ENCODE measurements at regions not wholly inside any gene's neighbourhood (a gene's known extent, or its start where the extent isn't known, plus 50 kb on each side); places are given as distances from the start of the nearest gene placed in this dataset.
"Not testable (repeated sequence)": the region's sequence is repeated elsewhere in the genome, so short reads cannot be mapped to it uniquely, and the experiment has no call there.

GRCh38 chr11:71721840-71722239, 111.2 kb upstream of the DEFB108B start:
- DNase-seq (ENCODE audit: low spot score) = not testable (repeated sequence)

DNA sequence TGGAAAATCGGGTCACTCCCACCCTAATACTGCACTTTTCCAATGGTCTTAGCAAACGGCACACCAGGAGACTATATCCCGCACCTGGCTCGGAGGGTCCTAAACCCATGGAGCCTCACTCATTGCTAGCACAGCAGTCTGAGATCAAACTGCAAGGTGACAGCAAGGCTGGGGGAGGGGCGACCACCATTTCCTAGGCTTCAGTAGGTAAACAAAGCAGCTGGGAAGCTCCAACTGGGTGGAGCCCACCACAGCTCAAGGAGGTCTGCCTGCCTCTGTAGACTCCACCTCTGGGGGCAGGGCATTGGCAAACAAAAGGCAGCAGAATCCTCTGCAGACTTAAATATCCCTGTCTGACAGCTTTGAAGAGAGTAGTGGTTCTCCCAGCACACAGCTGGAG, 109.0 kb upstream of the DEFB108B start:
- not testable (repeated sequence) for DNase-seq (ENCODE audit: low spot score)

DNA sequence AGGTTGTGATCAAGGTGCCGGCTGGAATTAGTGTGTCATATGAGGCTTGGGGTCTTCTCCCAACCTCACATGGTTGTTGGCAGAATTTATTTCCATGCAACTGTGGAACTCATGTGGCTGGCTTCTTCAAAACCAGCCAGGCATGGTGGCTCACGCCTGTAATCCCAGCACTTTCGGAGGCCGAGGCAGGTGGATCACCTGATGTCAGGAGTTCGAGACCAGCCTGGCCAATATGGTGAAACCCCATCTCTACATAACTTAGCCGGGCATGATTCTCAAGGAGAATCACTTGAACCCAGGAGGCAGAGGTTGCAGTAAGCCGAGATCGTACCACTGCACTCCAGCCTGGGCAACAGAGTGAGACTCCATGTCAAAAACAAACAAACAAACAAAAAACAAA, 102.3 kb upstream of the DEFB108B start:
- not testable (repeated sequence) for DNase-seq (ENCODE audit: low spot score)

- not testable (repeated sequence) for DNase-seq (ENCODE audit: low spot score)
These were observed 98.6 kb upstream of the DEFB108B start for GRCh38 chr11:71734368-71734767.

DNA sequence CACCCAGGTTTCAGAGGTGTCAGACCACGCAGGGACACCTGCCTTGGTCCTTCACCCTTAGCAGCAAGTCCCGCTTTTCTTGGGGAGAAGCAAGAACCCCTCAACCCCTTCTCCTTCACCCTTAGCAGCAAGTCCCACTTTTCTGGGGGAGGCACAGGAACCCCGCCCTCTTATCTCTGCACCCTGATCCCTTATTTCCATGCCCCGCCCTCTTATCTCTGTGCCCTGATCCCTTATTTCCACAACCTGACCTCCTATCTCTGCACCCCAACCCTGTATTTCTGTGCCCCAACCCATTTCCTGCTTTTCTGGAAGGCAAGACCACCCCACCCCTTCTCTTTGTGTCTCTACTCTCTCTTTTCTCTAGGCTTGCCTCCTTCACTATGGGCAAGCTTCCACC, 94.7 kb upstream of the DEFB108B start:
- DNase-seq (ENCODE audit: low spot score) = not testable (repeated sequence)

- not testable (repeated sequence) for DNase-seq (ENCODE audit: low spot score)
These were observed 89.6 kb upstream of the DEFB108B start for GRCh38 chr11:71743385-71743784.

GRCh38 chr11:71745656-71746055, 87.3 kb upstream of the DEFB108B start:
- DNase-seq (ENCODE audit: low spot score) = not testable (repeated sequence)

- not testable (repeated sequence) for DNase-seq (ENCODE audit: low spot score)
These were observed 86.7 kb upstream of the DEFB108B start for GRCh38 chr11:71746263-71746662.

GRCh38 chr11:71748965-71749620, 83.9 kb upstream of the DEFB108B start:
- DNase-seq (ENCODE audit: low spot score) = not testable (repeated sequence)

GRCh38 chr11:71750908-71751307, 82.1 kb upstream of the DEFB108B start:
- DNase-seq (ENCODE audit: low spot score) = not testable (repeated sequence)

DNA sequence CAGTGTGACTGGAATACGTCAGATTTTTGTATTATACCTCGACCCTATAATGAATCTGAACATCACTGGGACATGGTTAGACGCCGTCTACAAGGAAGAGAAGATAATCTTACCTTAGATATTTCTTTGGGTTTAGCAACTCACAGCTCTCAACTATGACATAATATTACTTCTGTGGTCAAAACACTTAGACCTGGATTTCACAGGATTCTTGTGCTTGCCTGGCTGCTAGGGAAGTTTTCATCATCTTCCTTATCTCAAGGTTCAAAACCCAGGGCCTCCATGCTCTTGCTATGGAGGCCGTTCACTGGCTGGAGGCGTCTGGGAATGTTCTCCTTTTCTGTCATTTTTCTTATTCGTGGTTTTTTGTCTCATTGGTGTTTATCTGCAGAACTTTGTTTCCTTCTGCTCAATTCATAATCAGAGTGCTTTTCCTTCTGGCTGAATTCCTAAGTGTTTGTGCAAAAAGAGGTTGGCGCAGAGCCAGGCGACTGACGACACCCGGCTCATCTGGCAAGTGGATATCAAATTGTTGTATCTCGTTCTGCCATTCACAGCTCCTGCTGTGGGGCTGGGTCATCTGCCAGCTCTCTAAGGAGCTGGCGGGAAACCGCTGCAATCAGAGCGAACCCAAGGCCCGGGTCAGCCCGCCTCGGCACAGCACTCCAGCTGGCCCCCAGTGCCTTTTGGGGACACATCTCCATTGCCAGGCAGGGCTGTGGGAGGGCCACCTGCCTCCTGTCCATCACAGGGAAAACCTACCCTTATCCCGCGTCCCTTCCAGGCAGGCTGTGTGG, 68.1 kb upstream of the DEFB108B start:
- DNase-seq (ENCODE audit: low spot score) = not testable (repeated sequence)

DNA sequence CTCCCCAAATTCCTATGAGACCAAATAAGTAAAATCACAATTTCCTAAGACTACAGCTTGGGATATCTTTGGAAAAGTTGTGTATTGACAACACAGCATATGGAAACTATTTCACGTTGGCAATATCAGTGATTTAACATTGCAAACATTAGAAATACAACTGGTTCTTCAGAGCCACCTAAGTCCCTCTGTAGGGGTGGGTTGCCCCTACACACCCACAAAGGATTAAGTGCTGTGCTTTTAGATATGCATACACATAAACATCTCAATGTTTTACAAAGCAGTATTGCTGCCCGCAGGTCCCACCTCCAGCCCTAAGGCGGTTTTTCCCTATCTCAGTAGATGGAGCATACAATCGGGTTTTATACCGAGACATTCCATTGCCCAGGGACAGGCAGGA, 66.0 kb upstream of the DEFB108B start:
- DNase-seq (ENCODE audit: low spot score) = not testable (repeated sequence)

GRCh38 chr11:71772193-71772592, 60.8 kb upstream of the DEFB108B start:
- DNase-seq (ENCODE audit: low spot score) = not testable (repeated sequence)

DNA sequence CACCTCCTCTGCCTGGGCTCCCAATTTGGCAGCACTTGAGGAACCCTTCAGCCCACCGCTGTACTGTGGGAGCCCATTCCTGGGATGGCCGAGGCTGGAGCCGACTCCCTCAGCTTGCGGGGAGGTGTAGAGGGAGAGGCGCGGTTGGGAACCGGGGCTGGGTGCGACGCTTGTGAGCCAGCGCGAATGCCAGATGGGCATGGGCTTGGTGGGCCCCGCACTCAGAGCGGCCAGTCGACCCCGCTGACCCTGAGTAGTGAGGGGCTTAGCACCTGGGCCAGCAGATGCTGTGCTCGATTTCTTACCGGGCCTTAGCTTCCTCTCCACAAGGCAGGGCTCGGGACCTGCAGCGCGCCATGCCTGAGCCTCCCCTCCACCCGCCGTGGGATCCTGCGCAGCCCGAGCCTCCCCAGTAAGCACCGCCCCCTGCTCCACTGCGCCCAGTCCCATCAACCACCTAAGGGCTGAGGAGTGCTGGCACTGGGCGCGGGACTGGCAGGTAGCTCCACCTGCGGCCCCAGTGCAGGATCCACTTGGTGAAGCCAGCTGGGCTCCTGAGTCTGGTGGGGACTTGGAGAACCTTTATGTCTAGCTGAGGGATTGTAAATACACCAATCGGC, 58.3 kb upstream of the DEFB108B start:
- DNase-seq (ENCODE audit: low spot score) = no peak

DNA sequence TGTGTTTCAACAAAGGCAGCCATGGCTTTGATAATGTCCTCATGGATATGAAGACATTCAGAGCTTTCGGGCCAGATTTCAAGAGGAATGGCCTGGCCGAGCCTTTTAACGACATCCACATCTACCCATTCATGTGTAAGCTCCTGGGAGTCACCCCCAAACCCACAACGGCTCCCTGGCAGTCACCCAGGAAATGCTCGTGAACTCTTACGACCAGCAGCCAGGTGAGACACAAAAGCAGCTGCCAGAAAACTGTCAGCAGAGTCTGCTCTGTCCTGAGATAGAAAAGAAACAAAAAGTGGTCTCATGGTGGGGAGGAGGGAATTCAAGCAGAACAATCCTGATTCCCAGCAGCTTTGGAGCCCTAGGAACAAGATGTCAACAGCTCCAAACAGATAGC, 52.9 kb upstream of the DEFB108B start:
- not testable (repeated sequence) for DNase-seq (ENCODE audit: low spot score)

DNA sequence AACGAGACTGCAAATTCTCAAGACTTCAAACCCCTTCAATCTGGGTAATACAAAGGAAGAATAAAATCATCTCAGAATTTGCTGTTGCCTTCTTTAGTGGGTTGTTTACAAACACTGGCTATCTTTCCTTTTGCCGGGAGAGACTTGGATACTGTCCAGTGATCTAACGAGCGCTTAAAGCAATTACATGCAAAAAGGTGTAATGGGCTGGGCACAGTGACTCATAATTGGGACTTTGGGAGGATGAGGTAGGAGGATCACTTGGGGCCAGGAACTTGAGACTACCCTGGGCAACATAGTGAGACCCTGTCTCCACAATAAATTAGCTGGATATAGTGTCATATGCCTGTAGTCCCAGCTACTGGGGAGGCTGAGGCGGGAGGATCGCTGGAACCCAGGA, 52.2 kb upstream of the DEFB108B start:
- DNase-seq (ENCODE audit: low spot score) = not testable (repeated sequence)

- not testable (repeated sequence) for DNase-seq (ENCODE audit: low spot score)
These were observed 51.5 kb upstream of the DEFB108B start for GRCh38 chr11:71781491-71781890.

GRCh38 chr11:71782229-71782861, 50.7 kb upstream of the DEFB108B start:
- not testable (repeated sequence) for DNase-seq (ENCODE audit: low spot score)

DNA sequence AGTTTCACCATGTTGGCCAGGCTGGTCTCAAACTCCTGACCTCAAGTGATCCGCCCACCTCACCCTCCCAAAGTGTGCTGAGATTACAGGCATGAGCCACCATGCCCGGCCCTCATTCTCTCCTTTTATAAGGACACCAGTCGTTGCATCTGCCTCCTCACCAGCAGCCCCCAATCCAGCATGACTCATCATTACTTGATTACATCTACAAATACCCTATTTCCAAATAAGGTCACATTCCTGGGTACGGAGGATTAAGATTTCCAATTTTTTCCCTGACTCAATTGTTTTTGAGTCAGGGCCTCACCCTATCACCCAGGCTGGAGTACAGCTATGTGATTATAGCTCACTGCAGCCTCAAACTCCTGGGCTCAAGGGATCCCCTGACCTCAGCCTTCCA, 49.8 kb upstream of the DEFB108B start:
- not testable (repeated sequence) for DNase-seq (ENCODE audit: low spot score)
